C4-2B (cell line): ENCODE measurements at regions not wholly inside any gene's neighbourhood (a gene's known extent, or its start where the extent isn't known, plus 50 kb on each side); places are given as distances from the start of the nearest gene placed in this dataset.

Experiments
- ZFX ChIP-seq: fragments of 450-650 bp; IDR thresholded peaks from 2 replicates; pipeline ENCODE4 v1.6.1; 2017
- TF ChIP-seq, protein P1 (sequence below): fragments of 450-650 bp; conservative IDR thresholded peaks from 2 replicates; pipeline ENCODE4 v1.5.1; 2017; ENCODE audit warnings: mild to moderate bottlenecking

- TF ChIP-seq, protein P1, sequence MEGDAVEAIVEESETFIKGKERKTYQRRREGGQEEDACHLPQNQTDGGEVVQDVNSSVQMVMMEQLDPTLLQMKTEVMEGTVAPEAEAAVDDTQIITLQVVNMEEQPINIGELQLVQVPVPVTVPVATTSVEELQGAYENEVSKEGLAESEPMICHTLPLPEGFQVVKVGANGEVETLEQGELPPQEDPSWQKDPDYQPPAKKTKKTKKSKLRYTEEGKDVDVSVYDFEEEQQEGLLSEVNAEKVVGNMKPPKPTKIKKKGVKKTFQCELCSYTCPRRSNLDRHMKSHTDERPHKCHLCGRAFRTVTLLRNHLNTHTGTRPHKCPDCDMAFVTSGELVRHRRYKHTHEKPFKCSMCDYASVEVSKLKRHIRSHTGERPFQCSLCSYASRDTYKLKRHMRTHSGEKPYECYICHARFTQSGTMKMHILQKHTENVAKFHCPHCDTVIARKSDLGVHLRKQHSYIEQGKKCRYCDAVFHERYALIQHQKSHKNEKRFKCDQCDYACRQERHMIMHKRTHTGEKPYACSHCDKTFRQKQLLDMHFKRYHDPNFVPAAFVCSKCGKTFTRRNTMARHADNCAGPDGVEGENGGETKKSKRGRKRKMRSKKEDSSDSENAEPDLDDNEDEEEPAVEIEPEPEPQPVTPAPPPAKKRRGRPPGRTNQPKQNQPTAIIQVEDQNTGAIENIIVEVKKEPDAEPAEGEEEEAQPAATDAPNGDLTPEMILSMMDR: no peak
- no peak for TF ChIP-seq ZFX
These were observed 150.2 kb upstream of the GATA6 start for GRCh38 chr18:22019193-22019592.
